Pancreas (tissue), 10 donors: ENCODE measurements at regions not wholly inside any gene's neighbourhood (a gene's known extent, or its start where the extent isn't known, plus 50 kb on each side); places are given as distances from the start of the nearest gene placed in this dataset.
"Not testable (repeated sequence)": the region's sequence is repeated elsewhere in the genome, so short reads cannot be mapped to it uniquely, and the experiment has no call there.

ENCODE experiments used
- ATAC-seq, 4 donors: fragments of 200-7000 bp; cut with Tn5 transposase; one replicate each; pipeline versions ENCODE4 v1.8.0 to v1.9.1; 2020; ENCODE audit warnings: mild to moderate bottlenecking in 4 of 4, moderate library complexity in 4 of 4
- DNase-seq, 6 donors: peaks; one replicate each; pipeline ENCODE4 v3.0.0-alpha.2; 2020
- FAIRE-seq: peaks from 2 replicates; lab custom pipeline; 2012; peaks lifted over from hg19 to GRCh38; lab: Jason Lieb, UNC
- H3K27ac ChIP-seq, 4 donors: fragments of 200-600 bp; sonication (generic); 1 replicate in 3 of 4; 2 replicates in 1 of 4; pipeline versions ENCODE4 v1.5.0 to v1.8.0; 2020
- H3K27me3 ChIP-seq, 4 donors: fragments of 200-600 bp; one replicate each; pipeline ENCODE4 v1.8.0; 2021
- H3K36me3 ChIP-seq, 3 donors: fragments of 200-600 bp; sonication (generic) in 1 of 3; one replicate each; pipeline versions ENCODE4 v1.5.0 to v1.8.0; 2020 to 2021
- H3K4me1 ChIP-seq, 3 donors: fragments of 200-600 bp; one replicate each; pipeline ENCODE4 v1.8.0; 2021
- H3K4me3 ChIP-seq, 4 donors: fragments of 200-600 bp; sonication (generic) in 2 of 4; one replicate each; pipeline versions ENCODE4 v1.5.0 to v1.8.0; 2020 to 2021
- H3K9me3 ChIP-seq, 4 donors: fragments of 200-600 bp; one replicate each; pipeline ENCODE4 v1.8.0; 2021
- WGBS, 2 donors: extraction: QIAGEN DNeasy Blood & Tissue Kit; methylation state at CpG; one replicate each; pipeline ENCODE4 v1.1.7; 2013; 5-methylcytosine and 5-hydroxymethylcytosine counted together
- intact Hi-C, 3 donors: fragments of 100-400 bp; cut with DNase I; formaldehyde crosslinking; loops; one replicate each; pipeline versions ENCODE4 v1.11.1 to v1.14.2; 2022
- TF ChIP-seq, protein P1 (sequence below), 4 donors: fragments of 200-600 bp; sonication (generic) in 3 of 4; IDR thresholded peaks; one replicate each; pipeline versions ENCODE4 v1.5.0 to v1.8.0; 2021; ENCODE audit warnings: antibody characterized with exemption in 4 of 4
- donor health status: healthy with polysubstance abuse.
- donor health status: DM: no; HTN: no; CAD: no; lungs with moderate emphysema.
- donor health status: DM: no; HTN: no; CAD: no.
- donor health status: control.
- donor health status: control.
- donor health status: Bipolar disorder and iron deficiency.
- donor health status: DM: yes; HTN: yes; CAD: no.
- donor health status: DM: no; HTN: no; CAD: no.
- donor health status: DM: no; HTN: no; CAD: no.
- donor health status: DM: yes; HTN: yes; CAD: no.

DNA sequence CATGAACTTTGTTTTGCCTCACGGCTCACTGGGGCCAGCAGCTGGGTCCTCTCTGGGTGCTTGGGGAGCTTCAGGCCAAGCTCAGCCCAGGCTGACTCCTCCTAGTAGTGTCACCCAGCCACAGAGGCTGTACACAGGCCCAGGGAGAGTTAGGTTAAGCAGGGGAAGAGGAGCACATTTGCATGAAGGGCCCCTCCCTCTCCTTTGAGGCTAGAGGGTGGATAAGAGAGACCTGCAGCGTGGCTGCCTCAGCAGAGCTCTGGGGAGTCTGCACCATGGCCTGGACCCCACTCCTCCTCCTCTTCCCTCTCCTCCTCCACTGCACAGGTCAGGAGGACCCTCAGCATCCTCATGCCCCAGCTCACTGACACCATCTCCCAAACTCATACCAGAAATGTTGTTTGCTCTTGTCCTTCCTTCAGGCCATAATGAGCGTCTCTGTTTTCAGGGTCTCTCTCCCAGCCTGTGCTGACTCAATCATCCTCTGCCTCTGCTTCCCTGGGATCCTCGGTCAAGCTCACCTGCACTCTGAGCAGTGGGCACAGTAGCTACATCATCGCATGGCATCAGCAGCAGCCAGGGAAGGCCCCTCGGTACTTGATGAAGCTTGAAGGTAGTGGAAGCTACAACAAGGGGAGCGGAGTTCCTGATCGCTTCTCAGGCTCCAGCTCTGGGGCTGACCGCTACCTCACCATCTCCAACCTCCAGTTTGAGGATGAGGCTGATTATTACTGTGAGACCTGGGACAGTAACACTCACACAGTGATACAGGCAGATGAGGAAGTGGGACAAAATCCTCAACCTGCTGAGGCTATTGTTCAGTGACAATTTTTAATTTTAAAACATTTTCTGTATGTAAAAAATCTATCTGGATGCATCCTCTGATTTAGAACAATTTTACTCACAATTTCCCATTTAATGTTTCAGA lies 82.4 kb upstream of the VPREB1 start:
- DNase-seq = no peak
- WGBS, 2 donors = 52 to 70% methylated on average over 9 of the region's 9 CpGs
- H3K27ac ChIP-seq = no peak overlapping the region

DNA sequence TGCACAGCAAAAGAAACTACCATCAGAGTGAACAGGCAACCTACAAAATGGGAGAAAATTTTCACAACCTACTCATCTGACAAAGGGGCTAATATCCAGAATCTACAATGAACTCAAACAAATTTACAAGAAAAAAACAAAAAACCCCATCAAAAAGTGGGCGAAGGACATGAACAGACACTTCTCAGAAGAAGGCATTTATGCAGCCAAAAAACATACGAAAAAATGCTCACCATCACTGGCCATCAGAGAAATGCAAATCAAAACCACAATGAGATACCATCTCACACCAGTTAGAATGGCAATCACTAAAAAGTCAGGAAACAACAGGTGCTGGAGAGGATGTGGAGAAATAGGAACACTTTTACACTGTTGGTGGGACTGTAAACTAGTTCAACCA lies 83.8 kb upstream of the VPREB1 start:
- H3K9me3 ChIP-seq, FAIRE-seq, H3K4me1 ChIP-seq, H3K27ac ChIP-seq, H3K27me3 ChIP-seq, H3K36me3 ChIP-seq, H3K4me3 ChIP-seq, intact Hi-C loops, DNase-seq, ATAC-seq: not testable (repeated sequence)
- 66 to 68% methylated on average over 2 of the region's 2 CpGs for WGBS, 2 donors

More for the DNA sequence above, 82.4 kb upstream of the VPREB1 start:
- Histone ChIP-seq H3K4me3 (no peak overlapping the region), H3K27me3 (no peaks in the 10 kb centered on the region), H3K9me3 (no peaks in the 10 kb centered on the region), H3K36me3 (no peaks in the 10 kb centered on the region), H3K4me1 (no peaks in the 10 kb centered on the region)
- FAIRE-seq (no peak), ATAC-seq (no peak)
- TF ChIP-seq, protein P1, sequence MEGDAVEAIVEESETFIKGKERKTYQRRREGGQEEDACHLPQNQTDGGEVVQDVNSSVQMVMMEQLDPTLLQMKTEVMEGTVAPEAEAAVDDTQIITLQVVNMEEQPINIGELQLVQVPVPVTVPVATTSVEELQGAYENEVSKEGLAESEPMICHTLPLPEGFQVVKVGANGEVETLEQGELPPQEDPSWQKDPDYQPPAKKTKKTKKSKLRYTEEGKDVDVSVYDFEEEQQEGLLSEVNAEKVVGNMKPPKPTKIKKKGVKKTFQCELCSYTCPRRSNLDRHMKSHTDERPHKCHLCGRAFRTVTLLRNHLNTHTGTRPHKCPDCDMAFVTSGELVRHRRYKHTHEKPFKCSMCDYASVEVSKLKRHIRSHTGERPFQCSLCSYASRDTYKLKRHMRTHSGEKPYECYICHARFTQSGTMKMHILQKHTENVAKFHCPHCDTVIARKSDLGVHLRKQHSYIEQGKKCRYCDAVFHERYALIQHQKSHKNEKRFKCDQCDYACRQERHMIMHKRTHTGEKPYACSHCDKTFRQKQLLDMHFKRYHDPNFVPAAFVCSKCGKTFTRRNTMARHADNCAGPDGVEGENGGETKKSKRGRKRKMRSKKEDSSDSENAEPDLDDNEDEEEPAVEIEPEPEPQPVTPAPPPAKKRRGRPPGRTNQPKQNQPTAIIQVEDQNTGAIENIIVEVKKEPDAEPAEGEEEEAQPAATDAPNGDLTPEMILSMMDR (IDR thresholded peaks at IDR 0.05) = no peak
- intact Hi-C loops = no loop called here

DNA sequence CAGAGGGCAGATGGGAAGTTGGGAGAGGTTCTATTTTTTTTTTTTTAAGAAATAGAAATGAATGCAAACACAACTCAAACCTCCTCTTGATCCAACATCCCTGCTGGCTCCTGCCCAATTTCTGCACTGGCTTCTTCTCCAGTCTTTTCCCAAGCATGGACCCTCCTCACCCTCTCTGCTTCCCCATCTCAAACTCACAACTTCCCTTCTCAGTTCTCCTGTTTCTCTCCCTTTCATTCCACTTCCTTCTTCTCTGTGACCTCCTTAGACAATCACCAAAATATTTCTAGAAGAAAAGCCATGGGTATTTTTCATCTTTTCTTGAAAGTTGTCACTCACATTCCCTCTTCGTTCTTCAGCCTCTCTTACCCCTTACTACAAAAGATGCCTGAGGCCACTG lies 85.2 kb upstream of the VPREB1 start:
- no peaks in the 10 kb centered on the region for H3K9me3 ChIP-seq
- TF ChIP-seq, protein P1 (IDR thresholded peaks at IDR 0.05) = no peak
- no peak for DNase-seq
- no peak overlapping the region for H3K27ac ChIP-seq
- intact Hi-C loops = no loop called here
- no peak overlapping the region for H3K4me3 ChIP-seq
- no peak for FAIRE-seq
- H3K4me1 ChIP-seq = no peaks in the 10 kb centered on the region
- H3K27me3 ChIP-seq = no peaks in the 10 kb centered on the region
- ATAC-seq = no peak
- no peaks in the 10 kb centered on the region for H3K36me3 ChIP-seq
- WGBS, 2 donors = 29 to 43% methylated on average over 1 of the region's 1 CpG

DNA sequence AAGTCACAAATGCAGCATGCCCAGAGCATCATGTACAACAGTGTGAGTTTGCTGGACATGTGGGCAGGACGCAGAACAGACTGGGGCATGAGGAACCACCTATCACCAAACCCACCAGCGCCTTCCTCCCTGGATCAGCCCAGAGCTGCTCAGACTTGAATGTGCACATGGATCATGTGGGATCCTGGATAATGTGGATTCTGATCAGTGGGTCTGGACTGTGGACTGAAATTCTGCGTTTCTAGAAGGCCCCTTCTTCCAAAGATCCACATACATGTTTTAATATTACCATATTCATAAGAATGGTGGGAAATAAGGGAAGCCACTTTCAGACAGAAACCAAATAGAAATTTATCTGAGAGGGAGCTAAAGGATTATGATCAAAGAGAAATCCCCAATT lies 85.6 kb upstream of the VPREB1 start:
- 20 to 34% methylated on average over 3 of the region's 3 CpGs for WGBS, 2 donors
- Histone ChIP-seq H3K4me3 (no peak overlapping the region), H3K27ac (no peak overlapping the region), H3K36me3 (no peaks in the 10 kb centered on the region), H3K27me3 (no peaks in the 10 kb centered on the region), H3K4me1 (no peaks in the 10 kb centered on the region), H3K9me3 (no peaks in the 10 kb centered on the region)
- TF ChIP-seq, protein P1 (IDR thresholded peaks at IDR 0.05) = no peak
- ATAC-seq = no peak
- no peak for DNase-seq
- intact Hi-C loops = no loop called here
- FAIRE-seq = no peak

DNA sequence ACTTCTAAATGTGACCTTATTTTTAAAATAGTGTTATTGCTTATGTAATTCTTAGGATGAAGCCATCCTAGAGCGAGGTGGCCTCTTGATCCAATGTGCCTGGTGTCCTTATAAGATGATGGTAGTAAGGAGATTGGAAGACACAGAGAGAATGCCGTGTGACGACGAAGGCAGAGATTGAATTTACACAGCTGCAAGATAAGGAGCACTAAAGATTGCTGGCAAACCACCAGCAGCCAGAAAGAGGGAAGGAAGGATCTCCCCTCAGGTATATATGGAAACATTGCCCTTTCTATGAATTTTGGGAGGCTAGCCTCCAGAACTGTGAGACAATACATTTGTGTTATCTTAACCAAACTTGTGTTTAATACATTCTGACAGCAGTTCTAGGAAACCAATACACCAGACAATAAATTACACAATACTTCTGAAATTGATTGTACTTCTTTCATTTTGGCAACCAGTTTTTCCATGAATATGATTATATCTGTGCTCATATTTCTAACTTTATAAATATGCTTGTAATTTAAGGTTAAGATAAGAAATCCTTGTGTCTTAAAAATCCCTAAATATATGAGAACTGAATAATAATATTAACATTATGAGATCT lies 86.3 kb upstream of the VPREB1 start:
- H3K4me1 ChIP-seq = no peaks in the 10 kb centered on the region
- no peaks in the 10 kb centered on the region for H3K9me3 ChIP-seq
- no peak overlapping the region for H3K27ac ChIP-seq
- TF ChIP-seq, protein P1 (IDR thresholded peaks at IDR 0.05) = no peak
- ATAC-seq (no peak), FAIRE-seq (no peak), DNase-seq (no peak)
- WGBS, 2 donors = 30 to 34% methylated on average over 4 of the region's 4 CpGs
- no peaks in the 10 kb centered on the region for H3K36me3 ChIP-seq
- no peak overlapping the region for H3K4me3 ChIP-seq
- intact Hi-C loops = no loop called here
- no peaks in the 10 kb centered on the region for H3K27me3 ChIP-seq
